ENCODE measurements at regions not wholly inside any gene's neighbourhood (a gene's known extent, or its start where the extent isn't known, plus 50 kb on each side); places are given as distances from the start of the nearest gene placed in this dataset.
"Not testable (repeated sequence)": the region's sequence is repeated elsewhere in the genome, so short reads cannot be mapped to it uniquely, and the experiment has no call there.

GRCh38 chr14:105688023-105688351 is 161.6 kb downstream of the TMEM121 start:
- not testable (repeated sequence) for TF ChIP-seq POLR2AphosphoS5, CTCF, EP300 (IDR thresholded peaks at IDR 0.05)

Measured in stomach (tissue), 4 donors.